SU-DHL-6 (cell line): ENCODE measurements at regions not wholly inside any gene's neighbourhood (a gene's known extent, or its start where the extent isn't known, plus 50 kb on each side); places are given as distances from the start of the nearest gene placed in this dataset.

Experiments
- CTCF ChIP-seq: fragments of 200-600 bp; sonication (generic); IDR thresholded peaks from one replicate; pipeline ENCODE4 v1.5.1; 2017; ENCODE audit warnings: antibody characterized with exemption, mild to moderate bottlenecking, low read length, moderate library complexity; ENCODE audit not compliant: insufficient read depth, poor library complexity, severe bottlenecking
- EZH2phosphoT487 ChIP-seq: fragments of 200-600 bp; sonication (generic), shearing (Covaris generic); conservative IDR thresholded peaks from 2 replicates; pipeline ENCODE4 v1.6.1; 2018; ENCODE audit warnings: mild to moderate bottlenecking, antibody characterized with exemption, low read length, moderate library complexity, mixed read lengths

DNA sequence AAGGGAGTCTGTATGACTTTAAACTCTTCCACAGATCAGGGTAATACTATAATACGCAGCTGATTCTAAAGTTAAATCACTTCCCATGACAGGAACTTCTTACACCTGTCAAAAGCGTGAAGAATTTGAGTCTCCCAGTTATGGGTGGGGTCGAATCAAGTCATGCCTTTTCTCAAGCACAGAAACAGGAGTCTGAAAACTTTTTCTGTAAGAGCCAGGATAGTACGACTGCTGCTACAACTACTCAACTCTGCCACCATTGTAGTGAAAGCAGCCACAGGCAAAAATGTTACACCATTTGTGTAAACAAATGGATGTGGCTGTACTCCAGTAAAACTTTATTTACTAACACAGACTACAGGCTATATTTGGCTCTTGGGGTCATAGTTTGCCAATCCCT, 90.3 kb downstream of the DUSP6 start:
- no peak for TF ChIP-seq EZH2phosphoT487
- TF ChIP-seq CTCF: no peak
